ENCODE measurements at regions not wholly inside any gene's neighbourhood (a gene's known extent, or its start where the extent isn't known, plus 50 kb on each side); places are given as distances from the start of the nearest gene placed in this dataset.

DNA sequence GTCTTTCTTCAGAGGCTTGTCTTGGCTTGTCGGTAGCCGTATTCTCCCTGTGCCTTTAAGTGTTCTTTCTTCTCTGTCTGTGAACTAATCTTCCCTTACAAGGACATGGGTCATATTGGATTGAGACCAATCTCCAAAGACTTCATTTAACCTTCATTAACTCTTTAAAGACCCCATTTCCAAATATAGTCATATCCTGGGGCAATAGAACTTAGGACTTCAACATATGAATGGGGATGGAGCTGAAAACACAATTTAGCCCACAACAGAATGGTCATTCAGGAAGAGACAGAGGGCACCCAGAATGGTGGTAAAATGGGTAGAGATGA lies 82.1 kb upstream of the TANK start:
- TF ChIP-seq, protein P1, sequence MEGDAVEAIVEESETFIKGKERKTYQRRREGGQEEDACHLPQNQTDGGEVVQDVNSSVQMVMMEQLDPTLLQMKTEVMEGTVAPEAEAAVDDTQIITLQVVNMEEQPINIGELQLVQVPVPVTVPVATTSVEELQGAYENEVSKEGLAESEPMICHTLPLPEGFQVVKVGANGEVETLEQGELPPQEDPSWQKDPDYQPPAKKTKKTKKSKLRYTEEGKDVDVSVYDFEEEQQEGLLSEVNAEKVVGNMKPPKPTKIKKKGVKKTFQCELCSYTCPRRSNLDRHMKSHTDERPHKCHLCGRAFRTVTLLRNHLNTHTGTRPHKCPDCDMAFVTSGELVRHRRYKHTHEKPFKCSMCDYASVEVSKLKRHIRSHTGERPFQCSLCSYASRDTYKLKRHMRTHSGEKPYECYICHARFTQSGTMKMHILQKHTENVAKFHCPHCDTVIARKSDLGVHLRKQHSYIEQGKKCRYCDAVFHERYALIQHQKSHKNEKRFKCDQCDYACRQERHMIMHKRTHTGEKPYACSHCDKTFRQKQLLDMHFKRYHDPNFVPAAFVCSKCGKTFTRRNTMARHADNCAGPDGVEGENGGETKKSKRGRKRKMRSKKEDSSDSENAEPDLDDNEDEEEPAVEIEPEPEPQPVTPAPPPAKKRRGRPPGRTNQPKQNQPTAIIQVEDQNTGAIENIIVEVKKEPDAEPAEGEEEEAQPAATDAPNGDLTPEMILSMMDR (conservative IDR thresholded peaks at IDR 0.05; ENCODE audit: low read depth in 2 of 2) = no peak
- TF ChIP-seq EZH2 (IDR thresholded peaks at IDR 0.05; ENCODE audit: low read depth, unreplicated experiment) (no peak), CREB1 (CRISPR knock-in tag; IDR thresholded peaks at IDR 0.05; ENCODE audit: low read depth) (no peak), POLR2AphosphoS5 (IDR thresholded peaks at IDR 0.05; ENCODE audit: low read depth) (no peak)
- TF ChIP-seq, protein P2, sequence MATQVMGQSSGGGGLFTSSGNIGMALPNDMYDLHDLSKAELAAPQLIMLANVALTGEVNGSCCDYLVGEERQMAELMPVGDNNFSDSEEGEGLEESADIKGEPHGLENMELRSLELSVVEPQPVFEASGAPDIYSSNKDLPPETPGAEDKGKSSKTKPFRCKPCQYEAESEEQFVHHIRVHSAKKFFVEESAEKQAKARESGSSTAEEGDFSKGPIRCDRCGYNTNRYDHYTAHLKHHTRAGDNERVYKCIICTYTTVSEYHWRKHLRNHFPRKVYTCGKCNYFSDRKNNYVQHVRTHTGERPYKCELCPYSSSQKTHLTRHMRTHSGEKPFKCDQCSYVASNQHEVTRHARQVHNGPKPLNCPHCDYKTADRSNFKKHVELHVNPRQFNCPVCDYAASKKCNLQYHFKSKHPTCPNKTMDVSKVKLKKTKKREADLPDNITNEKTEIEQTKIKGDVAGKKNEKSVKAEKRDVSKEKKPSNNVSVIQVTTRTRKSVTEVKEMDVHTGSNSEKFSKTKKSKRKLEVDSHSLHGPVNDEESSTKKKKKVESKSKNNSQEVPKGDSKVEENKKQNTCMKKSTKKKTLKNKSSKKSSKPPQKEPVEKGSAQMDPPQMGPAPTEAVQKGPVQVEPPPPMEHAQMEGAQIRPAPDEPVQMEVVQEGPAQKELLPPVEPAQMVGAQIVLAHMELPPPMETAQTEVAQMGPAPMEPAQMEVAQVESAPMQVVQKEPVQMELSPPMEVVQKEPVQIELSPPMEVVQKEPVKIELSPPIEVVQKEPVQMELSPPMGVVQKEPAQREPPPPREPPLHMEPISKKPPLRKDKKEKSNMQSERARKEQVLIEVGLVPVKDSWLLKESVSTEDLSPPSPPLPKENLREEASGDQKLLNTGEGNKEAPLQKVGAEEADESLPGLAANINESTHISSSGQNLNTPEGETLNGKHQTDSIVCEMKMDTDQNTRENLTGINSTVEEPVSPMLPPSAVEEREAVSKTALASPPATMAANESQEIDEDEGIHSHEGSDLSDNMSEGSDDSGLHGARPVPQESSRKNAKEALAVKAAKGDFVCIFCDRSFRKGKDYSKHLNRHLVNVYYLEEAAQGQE (IDR thresholded peaks at IDR 0.05; ENCODE audit: unreplicated experiment) = no peak
- TF ChIP-seq, protein P3, sequence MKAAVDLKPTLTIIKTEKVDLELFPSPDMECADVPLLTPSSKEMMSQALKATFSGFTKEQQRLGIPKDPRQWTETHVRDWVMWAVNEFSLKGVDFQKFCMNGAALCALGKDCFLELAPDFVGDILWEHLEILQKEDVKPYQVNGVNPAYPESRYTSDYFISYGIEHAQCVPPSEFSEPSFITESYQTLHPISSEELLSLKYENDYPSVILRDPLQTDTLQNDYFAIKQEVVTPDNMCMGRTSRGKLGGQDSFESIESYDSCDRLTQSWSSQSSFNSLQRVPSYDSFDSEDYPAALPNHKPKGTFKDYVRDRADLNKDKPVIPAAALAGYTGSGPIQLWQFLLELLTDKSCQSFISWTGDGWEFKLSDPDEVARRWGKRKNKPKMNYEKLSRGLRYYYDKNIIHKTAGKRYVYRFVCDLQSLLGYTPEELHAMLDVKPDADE (IDR thresholded peaks at IDR 0.05) = no peak
